VCaP (cell line): ENCODE measurements at regions not wholly inside any gene's neighbourhood (a gene's known extent, or its start where the extent isn't known, plus 50 kb on each side); places are given as distances from the start of the nearest gene placed in this dataset.

ENCODE experiments used
- H3K27ac ChIP-seq: fragments of 450-650 bp; 2 replicates; pipeline ENCODE4 v1.5.1; 2017
- TF ChIP-seq, protein P1 (sequence below): fragments of 450-650 bp; conservative IDR thresholded peaks from 2 replicates; pipeline ENCODE4 v1.5.1; 2017; ENCODE audit warnings: mild to moderate bottlenecking, moderate library complexity

DNA sequence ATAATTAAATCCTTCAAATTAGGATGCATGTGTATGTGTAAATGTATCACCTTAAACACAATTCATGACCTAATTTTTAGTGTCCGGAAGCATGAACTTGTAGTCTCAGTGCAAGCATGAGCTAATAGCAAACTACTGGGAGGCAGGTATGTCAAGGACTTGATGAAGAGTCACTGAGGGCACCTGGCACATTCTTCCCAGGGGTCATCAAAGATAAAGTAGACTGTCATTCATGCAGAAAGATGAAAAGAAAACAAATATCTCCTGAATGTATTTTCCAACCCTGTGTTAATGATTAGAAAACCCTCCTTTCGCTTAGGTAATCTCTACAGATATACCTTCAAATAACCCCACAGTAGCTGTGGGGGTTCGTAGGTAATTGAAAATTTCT, 234.9 kb downstream of the SOCS6 start:
- TF ChIP-seq, protein P1, sequence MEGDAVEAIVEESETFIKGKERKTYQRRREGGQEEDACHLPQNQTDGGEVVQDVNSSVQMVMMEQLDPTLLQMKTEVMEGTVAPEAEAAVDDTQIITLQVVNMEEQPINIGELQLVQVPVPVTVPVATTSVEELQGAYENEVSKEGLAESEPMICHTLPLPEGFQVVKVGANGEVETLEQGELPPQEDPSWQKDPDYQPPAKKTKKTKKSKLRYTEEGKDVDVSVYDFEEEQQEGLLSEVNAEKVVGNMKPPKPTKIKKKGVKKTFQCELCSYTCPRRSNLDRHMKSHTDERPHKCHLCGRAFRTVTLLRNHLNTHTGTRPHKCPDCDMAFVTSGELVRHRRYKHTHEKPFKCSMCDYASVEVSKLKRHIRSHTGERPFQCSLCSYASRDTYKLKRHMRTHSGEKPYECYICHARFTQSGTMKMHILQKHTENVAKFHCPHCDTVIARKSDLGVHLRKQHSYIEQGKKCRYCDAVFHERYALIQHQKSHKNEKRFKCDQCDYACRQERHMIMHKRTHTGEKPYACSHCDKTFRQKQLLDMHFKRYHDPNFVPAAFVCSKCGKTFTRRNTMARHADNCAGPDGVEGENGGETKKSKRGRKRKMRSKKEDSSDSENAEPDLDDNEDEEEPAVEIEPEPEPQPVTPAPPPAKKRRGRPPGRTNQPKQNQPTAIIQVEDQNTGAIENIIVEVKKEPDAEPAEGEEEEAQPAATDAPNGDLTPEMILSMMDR = no peak

DNA sequence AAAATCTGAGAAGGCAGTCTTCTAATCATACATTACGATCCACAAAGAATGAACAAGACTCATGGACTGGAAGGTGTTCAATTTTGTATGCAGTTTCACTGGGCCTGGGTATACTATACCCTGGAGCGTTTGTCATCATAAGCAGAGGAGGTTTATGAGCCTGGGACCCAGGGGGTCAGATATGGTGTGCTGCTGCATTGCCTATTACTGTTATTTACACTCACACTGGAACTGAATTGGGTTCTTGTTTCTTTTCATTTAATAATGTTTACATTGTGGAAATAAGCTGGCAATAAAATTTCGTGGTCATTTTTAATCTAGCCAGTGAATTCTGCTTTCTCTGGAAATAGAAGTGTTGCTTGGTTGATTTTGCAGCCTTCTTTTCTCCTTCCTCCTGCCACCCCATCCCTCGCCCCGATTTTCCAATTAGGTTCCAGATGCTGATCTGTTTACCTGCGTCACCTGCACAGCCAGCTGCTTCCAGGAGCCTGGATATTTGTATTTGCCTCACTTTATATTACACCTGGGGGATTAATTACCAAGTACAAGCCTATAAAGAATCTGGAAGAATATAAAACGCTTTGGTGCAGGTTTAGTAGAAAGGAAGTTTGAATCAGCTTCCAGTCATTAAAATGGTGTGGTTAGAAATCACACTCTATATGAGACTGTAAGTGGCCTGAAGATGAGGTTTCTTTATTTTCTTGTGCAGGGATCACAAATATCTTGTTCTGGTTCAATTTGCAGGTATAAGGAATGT, 234.4 kb downstream of the SOCS6 start:
- peak overlapping the region; percentile 71 for H3K27ac ChIP-seq
- TF ChIP-seq, protein P1 = no peak

More for the DNA sequence above, 234.9 kb downstream of the SOCS6 start:
- peak overlapping the region; percentile 71 for H3K27ac ChIP-seq

DNA sequence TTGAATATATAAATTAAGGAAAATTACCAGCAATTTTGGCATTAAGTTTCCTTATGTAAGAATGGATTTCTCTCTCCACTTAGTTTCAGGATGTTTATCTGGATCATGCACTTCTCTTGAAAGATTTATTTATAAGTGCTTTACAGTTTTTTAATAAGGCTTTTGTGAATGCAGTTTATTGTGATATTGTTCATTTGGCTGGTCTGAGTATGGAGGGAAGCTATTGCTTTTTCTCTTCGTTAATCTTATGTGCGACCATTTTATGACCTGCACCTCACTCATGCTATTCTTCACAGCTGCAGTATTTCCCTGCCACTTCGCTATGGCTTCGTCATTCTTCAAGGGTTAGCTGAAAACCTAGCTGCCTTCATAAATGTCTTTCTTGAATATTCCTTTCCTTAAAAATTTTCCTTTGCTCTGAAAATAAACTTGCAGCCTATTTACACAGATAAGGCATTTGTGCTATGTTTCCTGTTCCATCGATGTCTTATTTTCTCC, 233.4 kb downstream of the SOCS6 start:
- TF ChIP-seq, protein P1 = no peak
- peak overlapping the region; percentile 71 for H3K27ac ChIP-seq

DNA sequence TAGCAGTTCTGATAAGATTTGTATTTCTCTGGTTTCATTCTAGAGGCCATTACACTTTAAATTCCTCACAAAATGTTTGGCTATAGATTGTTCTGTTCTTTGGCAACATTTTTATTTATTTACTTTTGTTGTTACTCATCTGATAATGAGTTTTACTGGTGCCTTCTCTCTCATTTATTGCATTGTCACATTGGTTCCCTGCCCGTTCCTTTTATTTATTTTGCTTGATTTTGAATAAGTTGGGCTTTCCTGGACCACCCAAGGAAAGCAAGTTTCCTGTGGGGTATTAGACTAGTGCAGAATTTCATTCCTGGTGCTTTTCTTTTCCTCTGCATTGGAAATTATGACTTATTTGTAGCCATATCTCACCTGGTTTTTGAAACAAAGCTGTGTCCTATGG, 232.0 kb downstream of the SOCS6 start:
- peak overlapping the region; percentile 35 for H3K27ac ChIP-seq
- TF ChIP-seq, protein P1 = no peak

DNA sequence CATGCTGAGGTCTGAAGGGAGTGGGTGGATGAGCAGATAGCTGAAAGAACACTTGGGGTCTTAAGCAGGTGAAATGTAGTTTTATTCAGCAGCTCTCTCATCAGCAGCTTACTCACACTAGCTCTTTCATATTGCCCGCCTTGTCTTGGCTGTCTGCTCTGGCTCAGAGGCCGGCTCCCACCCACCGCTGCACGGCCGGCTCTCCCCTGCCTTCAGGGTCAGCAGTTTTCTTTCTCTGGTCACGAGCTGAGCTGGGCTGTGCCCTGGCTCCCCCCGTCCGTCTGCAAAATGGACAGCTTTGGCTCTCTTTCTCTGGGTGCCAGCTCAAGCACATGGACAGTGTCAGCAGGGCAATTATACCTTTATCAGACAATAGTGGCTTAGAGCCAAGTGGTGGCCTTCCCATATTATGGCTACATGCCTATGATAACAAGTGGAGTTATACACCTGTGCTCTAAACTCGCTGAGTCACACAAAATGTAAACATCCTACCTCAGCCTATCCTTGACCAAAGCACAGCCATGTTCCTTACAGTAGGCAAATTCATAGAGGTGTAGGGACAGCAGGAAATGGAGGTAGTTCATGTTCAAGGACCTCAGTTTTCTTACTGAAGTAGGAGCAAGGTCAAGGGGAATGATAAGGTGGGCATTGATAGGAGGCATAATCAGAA, 224.8 kb downstream of the SOCS6 start:
- TF ChIP-seq, protein P1 = no peak

DNA sequence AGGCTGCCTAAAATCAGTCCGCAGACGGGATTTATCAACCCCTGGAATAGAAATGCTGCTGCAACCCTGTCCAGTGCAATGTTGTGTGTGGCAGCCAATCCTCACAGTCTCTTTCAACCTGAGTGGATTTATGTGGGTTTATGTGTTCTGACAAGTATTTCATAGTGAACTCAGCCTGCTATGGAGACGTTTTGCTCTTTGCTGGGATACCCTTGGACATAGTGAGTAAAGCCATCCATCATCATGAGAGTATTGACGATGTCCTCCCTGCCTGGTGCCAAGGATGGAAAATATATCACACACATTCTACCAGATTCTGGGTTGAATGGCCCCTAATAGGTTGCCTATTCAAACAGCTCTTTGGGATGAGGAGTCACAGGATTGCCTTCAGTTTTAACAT, 219.1 kb downstream of the SOCS6 start:
- TF ChIP-seq, protein P1 = no peak
- no peak overlapping the region for H3K27ac ChIP-seq

More for the DNA sequence above, 224.8 kb downstream of the SOCS6 start:
- H3K27ac ChIP-seq = no peak overlapping the region

DNA sequence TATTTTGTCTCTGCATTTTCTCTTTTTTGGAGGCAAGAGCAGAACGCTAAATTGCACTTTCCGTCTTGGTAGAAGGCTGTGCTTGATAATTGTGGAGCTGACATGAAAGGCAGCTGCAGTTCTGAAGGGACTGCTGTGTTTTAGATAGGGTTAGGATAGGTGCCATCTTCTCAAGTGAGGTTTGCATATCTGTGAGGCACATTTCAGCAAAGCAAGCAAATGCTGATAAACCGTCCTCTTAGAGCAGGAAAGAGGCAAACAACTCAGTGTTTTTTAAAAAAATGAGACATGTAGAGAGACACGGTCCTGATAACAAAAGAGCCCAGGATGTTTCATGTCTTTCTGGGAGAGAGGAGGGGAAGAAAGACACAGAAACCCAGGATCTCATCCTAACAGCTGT, 217.7 kb downstream of the SOCS6 start:
- TF ChIP-seq, protein P1 = no peak
- H3K27ac ChIP-seq = no peak overlapping the region
